Adrenal gland (tissue), 9 donors: ENCODE measurements at regions not wholly inside any gene's neighbourhood (a gene's known extent, or its start where the extent isn't known, plus 50 kb on each side); places are given as distances from the start of the nearest gene placed in this dataset.

Experiments
- DNase-seq, 7 donors: peaks; one replicate each; pipeline ENCODE4 v3.0.0-alpha.2; 2019 to 2020
- H3K27ac ChIP-seq, 5 donors: fragments of 200-600 bp; sonication (generic) in 4 of 5; 1 replicate in 3 of 5; 2 replicates in 2 of 5; pipeline versions ENCODE4 v1.5.1 to v1.8.0; 2016 to 2020; ENCODE audit warnings: mild to moderate bottlenecking in 1 of 5
- H3K27me3 ChIP-seq: fragments of 200-600 bp; 2 replicates; pipeline ENCODE4 v1.8.0; 2021
- H3K36me3 ChIP-seq, 2 donors: fragments of 200-600 bp; replicated peaks in 1 of 2; 1 replicate in 1 of 2; 2 replicates in 1 of 2; pipeline versions ENCODE4 v1.5.1 to v1.8.0; 2018 to 2022
- H3K4me1 ChIP-seq, 2 donors: fragments of 200-600 bp; replicated peaks in 1 of 2; 1 replicate in 1 of 2; 2 replicates in 1 of 2; pipeline versions ENCODE4 v1.5.1 to v1.8.0; 2018 to 2021
- H3K4me3 ChIP-seq, 4 donors: fragments of 200-600 bp; sonication (generic) in 3 of 4; one replicate each; pipeline ENCODE4 v1.5.1; 2016 to 2018
- H3K9me3 ChIP-seq, 3 donors: fragments of 200-600 bp; sonication (generic) in 1 of 3; replicated peaks in 1 of 3; 1 replicate in 2 of 3; 2 replicates in 1 of 3; pipeline versions ENCODE4 v1.5.1 to v1.8.0; 2016 to 2021
- POLR2A ChIP-seq, 2 donors: fragments of 450-650 bp; IDR thresholded peaks; one replicate each; pipeline ENCODE4 v1.6.1; 2017; ENCODE audit warnings: antibody characterized with exemption in 2 of 2, mild to moderate bottlenecking in 2 of 2, moderate library complexity in 1 of 2
- WGBS, 4 donors: extraction: QIAGEN DNeasy Blood & Tissue Kit in 2 of 4; methylation state at CpG; one replicate each; pipeline versions ENCODE4 v1.1.5 to v1.1.7; 2013 to 2017; 5-methylcytosine and 5-hydroxymethylcytosine counted together
- intact Hi-C, 2 donors: fragments of 100-400 bp; cut with DNase I; formaldehyde crosslinking; loops; one replicate each; pipeline versions ENCODE4 v1.14.1 to v1.15.0; 2022 to 2023
- TF ChIP-seq, protein P1 (sequence below), 6 experiments: fragments of 450-650 bp in 4 of 6; fragments of 200-600 bp in 2 of 6; sonication (generic) in 1 of 6; IDR thresholded peaks; 1 replicate in 5 of 6; 2 replicates in 1 of 6; pipeline versions ENCODE4 v1.5.1 to v1.8.0; 2016 to 2021; ENCODE audit warnings: antibody characterized with exemption in 6 of 6, mild to moderate bottlenecking in 2 of 6, moderate library complexity in 1 of 6
- donor health status: healthy with polysubstance abuse.
- donor health status: Bipolar disorder and iron deficiency.
- donor health status: DM: yes; HTN: yes; CAD: no.
- donor health status: DM: no; HTN: no; CAD: no.
- donor health status: DM: no; HTN: no; CAD: no.

- H3K36me3 ChIP-seq, result no peaks in the 10 kb centered on the region
- no peaks in the 10 kb centered on the region for H3K27me3 ChIP-seq
- H3K4me3 ChIP-seq, result no peak overlapping the region
- no peak overlapping the region for H3K27ac ChIP-seq
- intact Hi-C loops, result no loop called here
- H3K4me1 ChIP-seq, result no peaks in the 10 kb centered on the region
- H3K9me3 ChIP-seq, result no peaks in the 10 kb centered on the region
- 86 to 95% (median 89%) methylated on average over 5 of the region's 5 CpGs for WGBS, 4 donors
- DNase-seq, result no peak
- TF ChIP-seq, protein P1, sequence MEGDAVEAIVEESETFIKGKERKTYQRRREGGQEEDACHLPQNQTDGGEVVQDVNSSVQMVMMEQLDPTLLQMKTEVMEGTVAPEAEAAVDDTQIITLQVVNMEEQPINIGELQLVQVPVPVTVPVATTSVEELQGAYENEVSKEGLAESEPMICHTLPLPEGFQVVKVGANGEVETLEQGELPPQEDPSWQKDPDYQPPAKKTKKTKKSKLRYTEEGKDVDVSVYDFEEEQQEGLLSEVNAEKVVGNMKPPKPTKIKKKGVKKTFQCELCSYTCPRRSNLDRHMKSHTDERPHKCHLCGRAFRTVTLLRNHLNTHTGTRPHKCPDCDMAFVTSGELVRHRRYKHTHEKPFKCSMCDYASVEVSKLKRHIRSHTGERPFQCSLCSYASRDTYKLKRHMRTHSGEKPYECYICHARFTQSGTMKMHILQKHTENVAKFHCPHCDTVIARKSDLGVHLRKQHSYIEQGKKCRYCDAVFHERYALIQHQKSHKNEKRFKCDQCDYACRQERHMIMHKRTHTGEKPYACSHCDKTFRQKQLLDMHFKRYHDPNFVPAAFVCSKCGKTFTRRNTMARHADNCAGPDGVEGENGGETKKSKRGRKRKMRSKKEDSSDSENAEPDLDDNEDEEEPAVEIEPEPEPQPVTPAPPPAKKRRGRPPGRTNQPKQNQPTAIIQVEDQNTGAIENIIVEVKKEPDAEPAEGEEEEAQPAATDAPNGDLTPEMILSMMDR (IDR thresholded peaks at IDR 0.05), result no peak
- TF ChIP-seq POLR2A (IDR thresholded peaks at IDR 0.05), result no peak
Observed at GRCh38 chr6:126102358-126102757, 116.0 kb downstream of the TRMT11 start.

- Histone ChIP-seq H3K9me3 (no peaks in the 10 kb centered on the region), H3K4me1 (no peaks in the 10 kb centered on the region), H3K4me3 (no peak overlapping the region), H3K27ac (no peak overlapping the region), H3K36me3 (no peaks in the 10 kb centered on the region), H3K27me3 (no peaks in the 10 kb centered on the region)
- DNase-seq, result no peak
- WGBS, 4 donors, result 96 to 99% (median 98%) methylated on average over 3 of the region's 3 CpGs
- intact Hi-C loops, result no loop called here
- no peak for TF ChIP-seq POLR2A (IDR thresholded peaks at IDR 0.05)
- TF ChIP-seq, protein P1 (IDR thresholded peaks at IDR 0.05), result no peak
Observed at GRCh38 chr6:126103993-126104392, 117.7 kb downstream of the TRMT11 start.

DNA sequence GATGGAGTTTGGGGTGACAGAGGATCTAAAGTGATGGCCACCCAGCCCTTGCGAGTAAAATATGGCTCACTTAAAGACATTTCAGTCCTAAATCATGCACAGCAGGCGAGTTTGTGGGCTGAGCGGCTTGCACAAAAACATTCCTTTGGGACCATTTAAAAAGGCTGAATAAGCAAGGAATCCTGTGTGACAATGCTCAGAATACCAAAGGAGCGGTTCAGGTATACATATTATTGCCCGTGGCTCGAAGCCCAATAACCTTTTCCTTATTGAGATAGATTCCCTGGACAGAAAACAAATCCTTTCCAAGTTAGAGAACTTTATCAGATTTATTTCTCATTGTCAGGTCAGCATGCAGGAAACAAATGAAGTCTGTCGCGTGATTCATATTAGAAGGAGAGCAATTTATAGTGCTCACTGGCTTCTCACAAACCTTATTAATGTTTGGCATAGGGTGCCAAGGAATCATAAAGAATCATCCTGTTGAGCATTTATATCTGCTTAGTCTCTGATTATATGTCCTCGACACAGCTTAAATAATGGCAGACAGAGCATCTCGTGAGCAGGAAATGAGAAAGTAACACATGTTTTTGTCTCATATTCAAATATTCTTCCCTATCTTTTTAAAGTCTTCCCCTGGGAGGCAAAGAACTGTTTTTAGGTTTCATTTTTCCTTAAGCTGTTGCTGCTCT is 121.3 kb downstream of the TRMT11 start:
- 53 to 70% (median 66%) methylated on average over 10 of the region's 10 CpGs for WGBS, 4 donors
- intact Hi-C loops, result no loop called here
- H3K4me1 ChIP-seq, result no peaks in the 10 kb centered on the region
- H3K27ac ChIP-seq, result no peak overlapping the region
- H3K4me3 ChIP-seq, result no peak overlapping the region
- H3K36me3 ChIP-seq, result no peaks in the 10 kb centered on the region
- no peak for DNase-seq
- H3K27me3 ChIP-seq, result no peaks in the 10 kb centered on the region
- TF ChIP-seq POLR2A (IDR thresholded peaks at IDR 0.05), result no peak
- TF ChIP-seq, protein P1 (IDR thresholded peaks at IDR 0.05), result no peak
- H3K9me3 ChIP-seq, result no peaks in the 10 kb centered on the region

- TF ChIP-seq, protein P1 (IDR thresholded peaks at IDR 0.05), result no peak
- TF ChIP-seq POLR2A (IDR thresholded peaks at IDR 0.05), result no peak
- intact Hi-C loops, result no loop called here
- Histone ChIP-seq H3K27me3 (no peaks in the 10 kb centered on the region), H3K4me1 (no peaks in the 10 kb centered on the region), H3K4me3 (no peak overlapping the region), H3K27ac (no peak overlapping the region), H3K9me3 (no peaks in the 10 kb centered on the region), H3K36me3 (no peaks in the 10 kb centered on the region)
- no peak for DNase-seq
- WGBS, 4 donors, result 91 to 95% (median 93%) methylated on average over 4 of the region's 4 CpGs
Observed at GRCh38 chr6:126110512-126111270, 124.4 kb downstream of the TRMT11 start.
